Dendritic cell treated with granulocyte-macrophage colony-stimulating factor and Interleukin-4, amounts not matched to agents 40 ng/mL and 50 ng/mL, for 4 days (primary cell): ENCODE measurements at regions not wholly inside any gene's neighbourhood (a gene's known extent, or its start where the extent isn't known, plus 50 kb on each side); places are given as distances from the start of the nearest gene placed in this dataset.

ENCODE experiments used
- H3K27ac Mint-ChIP-seq: one replicate; pipeline ENCODE4 v1.8.0; 2022; ENCODE audit warnings: mild to moderate bottlenecking, mixed read lengths
- H3K27me3 Mint-ChIP-seq: one replicate; pipeline ENCODE4 v1.8.0; 2022; ENCODE audit warnings: mild to moderate bottlenecking, mixed read lengths
- H3K36me3 Mint-ChIP-seq: one replicate; pipeline ENCODE4 v1.8.0; 2022; ENCODE audit warnings: low read depth, mixed read lengths
- H3K4me1 Mint-ChIP-seq: one replicate; pipeline ENCODE4 v1.8.0; 2022; ENCODE audit warnings: low read depth, mixed read lengths
- H3K4me3 Mint-ChIP-seq: one replicate; pipeline ENCODE4 v1.8.0; 2022; ENCODE audit warnings: mild to moderate bottlenecking, moderate library complexity, mixed read lengths
- H3K9me3 Mint-ChIP-seq: one replicate; pipeline ENCODE4 v1.8.0; 2022; ENCODE audit warnings: mixed read lengths
- intact Hi-C: fragments of 100-400 bp; cut with micrococcal nuclease; formaldehyde crosslinking; loops from one replicate; pipeline ENCODE4 v1.15.0; 2022

DNA sequence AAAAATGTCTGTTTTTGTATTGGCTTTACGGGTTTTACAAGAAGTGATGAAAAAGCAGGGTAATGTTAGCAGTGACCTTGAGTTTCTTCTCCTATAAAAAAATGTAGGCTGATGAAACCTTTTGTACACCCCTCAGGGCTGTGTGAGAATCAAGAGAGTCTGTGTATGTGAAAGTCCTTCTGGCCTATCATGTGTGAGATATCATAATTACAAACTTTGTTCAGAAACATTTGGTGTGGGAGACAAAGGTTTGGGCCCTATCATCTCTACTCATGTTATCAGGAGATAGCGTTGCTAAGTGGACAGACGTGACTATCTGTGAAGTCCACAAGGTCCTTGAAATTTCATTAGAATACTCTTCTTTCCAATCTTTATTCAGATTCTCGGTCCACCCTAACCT is 170.6 kb upstream of the HAND2 start:
- H3K27me3 Mint-ChIP-seq: peaks cover 2% of the 10 kb centered on the region
- H3K9me3 Mint-ChIP-seq: no peaks in the 10 kb centered on the region
- H3K4me3 Mint-ChIP-seq: no peak overlapping the region
- intact Hi-C loops: no loop called here
- H3K4me1 Mint-ChIP-seq: no peaks in the 10 kb centered on the region
- H3K27ac Mint-ChIP-seq: no peak overlapping the region
- no peaks in the 10 kb centered on the region for H3K36me3 Mint-ChIP-seq

DNA sequence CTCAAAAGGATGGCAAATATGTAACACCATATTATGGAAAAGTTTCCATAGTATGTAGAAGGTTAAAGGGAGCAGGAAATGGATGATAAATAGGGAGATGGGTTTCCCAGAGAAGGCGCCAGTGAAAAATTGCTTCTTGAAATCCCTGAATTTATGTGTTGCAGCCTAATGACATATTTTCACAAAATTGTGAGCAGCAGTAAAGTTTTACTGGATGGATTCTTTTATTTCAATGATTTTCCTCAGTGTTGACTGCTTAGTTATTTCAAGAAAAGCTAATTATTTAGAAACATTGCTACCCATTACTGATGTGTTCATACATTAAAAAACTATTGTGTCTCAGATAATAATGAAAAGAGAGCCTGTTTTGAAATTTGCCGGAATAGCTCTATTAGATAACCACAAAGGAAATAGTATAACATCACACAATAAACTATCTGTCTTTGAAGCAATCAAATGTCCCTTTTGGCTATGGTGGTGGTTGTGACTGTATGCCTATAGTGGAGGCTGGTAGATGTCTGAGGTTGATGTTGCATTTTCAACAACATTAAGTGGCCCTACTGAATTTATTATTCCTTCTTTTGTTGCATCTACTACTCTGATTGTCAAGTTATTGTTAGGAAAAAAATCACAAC is 169.9 kb upstream of the HAND2 start:
- Mint-ChIP-seq H3K27ac (no peak overlapping the region), H3K36me3 (no peaks in the 10 kb centered on the region), H3K4me1 (no peaks in the 10 kb centered on the region), H3K9me3 (no peaks in the 10 kb centered on the region), H3K27me3 (peaks cover 2% of the 10 kb centered on the region), H3K4me3 (no peak overlapping the region)
- intact Hi-C loops: no loop called here

DNA sequence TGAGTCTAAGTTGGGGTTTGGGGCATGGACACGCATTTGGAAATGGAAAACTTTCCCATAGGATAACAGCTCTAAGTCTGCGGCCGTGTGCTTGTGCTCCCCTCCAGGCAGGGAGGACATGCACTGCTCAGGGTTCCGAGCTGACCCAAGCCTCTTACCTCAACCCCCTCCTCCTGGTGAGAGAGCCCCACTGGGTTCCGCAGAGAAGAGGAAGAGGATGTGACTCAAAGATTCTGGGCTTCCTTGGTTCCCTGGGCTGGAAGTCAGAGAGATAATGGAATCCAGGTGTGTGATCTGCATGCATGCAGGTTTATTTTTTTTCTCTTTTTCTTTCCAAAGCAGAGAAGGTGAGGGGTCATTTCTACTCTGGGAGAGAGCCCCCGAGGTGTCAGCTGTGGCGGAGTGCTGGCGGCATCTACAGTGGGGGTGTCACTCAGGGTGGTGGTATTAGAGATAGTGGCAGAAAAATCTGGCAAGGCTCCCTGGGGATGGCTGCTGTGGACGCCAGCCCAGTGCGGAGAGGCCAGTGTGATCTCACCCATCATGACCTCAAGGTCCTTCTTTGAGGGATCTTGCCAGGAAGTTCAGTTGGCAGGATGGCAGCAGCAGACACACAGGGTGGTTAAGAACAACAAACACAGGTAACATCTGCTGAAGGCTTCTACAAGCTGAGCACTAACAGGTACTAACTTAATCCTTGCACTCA is 168.7 kb upstream of the HAND2 start:
- no peak overlapping the region for H3K4me3 Mint-ChIP-seq
- no peaks in the 10 kb centered on the region for H3K36me3 Mint-ChIP-seq
- intact Hi-C loops: no loop called here
- H3K9me3 Mint-ChIP-seq: no peaks in the 10 kb centered on the region
- H3K27ac Mint-ChIP-seq: no peak overlapping the region
- H3K4me1 Mint-ChIP-seq: no peaks in the 10 kb centered on the region
- H3K27me3 Mint-ChIP-seq: peaks cover 2% of the 10 kb centered on the region

DNA sequence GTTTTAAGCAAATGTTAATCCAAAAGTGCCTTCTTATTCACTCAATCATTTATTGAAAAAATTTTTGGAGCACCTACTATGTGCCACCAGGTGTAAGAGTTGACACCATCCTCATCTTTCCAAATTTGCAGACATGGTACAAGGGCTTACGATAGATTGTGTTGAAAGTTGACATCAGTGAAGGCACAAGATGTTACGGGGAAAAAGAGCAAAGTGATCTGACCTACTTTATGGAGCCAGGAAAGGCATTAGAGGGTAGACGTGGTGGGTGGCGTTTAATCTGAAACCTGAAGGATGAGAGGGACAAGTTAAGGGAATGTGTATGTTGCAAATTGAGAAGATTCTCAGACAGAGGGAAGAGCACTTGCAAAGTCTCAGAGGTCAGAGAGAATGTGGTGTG is 167.8 kb upstream of the HAND2 start:
- no peak overlapping the region for H3K27ac Mint-ChIP-seq
- H3K9me3 Mint-ChIP-seq: no peaks in the 10 kb centered on the region
- intact Hi-C loops: no loop called here
- no peak overlapping the region for H3K4me3 Mint-ChIP-seq
- no peaks in the 10 kb centered on the region for H3K4me1 Mint-ChIP-seq
- H3K27me3 Mint-ChIP-seq: peaks cover 2% of the 10 kb centered on the region
- H3K36me3 Mint-ChIP-seq: no peaks in the 10 kb centered on the region

DNA sequence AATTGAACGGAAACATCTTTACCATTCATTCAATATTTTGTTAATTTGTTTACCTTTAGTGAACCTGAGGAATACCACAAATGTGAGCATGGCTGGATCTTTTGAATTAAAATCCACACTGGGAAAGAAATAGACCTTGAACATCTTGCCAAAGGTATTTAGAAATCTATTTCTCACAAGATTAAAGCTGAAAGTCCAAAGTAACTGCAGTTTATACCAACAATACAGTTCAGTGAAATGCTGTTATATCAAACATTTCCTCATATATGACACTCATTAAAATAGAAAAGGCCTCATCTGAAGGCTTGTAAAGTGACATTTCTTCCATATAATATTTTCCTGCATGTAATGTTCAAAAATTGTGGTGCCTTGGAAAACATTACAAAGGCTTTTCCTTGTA is 166.5 kb upstream of the HAND2 start:
- Mint-ChIP-seq H3K4me3 (no peak overlapping the region), H3K27me3 (peaks cover 2% of the 10 kb centered on the region), H3K36me3 (no peaks in the 10 kb centered on the region), H3K9me3 (no peaks in the 10 kb centered on the region), H3K4me1 (no peaks in the 10 kb centered on the region), H3K27ac (no peak overlapping the region)
- intact Hi-C loops: no loop called here

DNA sequence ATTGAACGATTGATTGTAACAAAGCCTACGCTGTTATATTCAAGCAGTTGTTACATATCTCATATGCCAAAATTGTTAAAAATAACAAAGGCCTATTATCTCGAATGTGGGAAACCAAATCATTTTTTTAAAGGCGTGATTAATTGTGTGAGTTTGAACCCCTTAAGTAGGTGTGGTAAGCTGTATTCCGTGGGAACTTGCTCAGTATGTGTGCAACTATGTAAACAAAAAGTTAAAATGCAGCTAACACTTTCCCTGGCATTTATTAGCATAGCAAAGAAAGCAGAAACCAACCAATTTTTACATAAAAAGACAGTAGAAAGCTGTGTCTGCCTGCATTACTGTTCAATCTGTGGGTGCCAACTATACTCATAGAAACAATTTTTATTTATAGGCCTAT is 166.0 kb upstream of the HAND2 start:
- Mint-ChIP-seq H3K27me3 (peaks cover 2% of the 10 kb centered on the region), H3K36me3 (no peaks in the 10 kb centered on the region), H3K4me3 (no peak overlapping the region), H3K27ac (no peak overlapping the region), H3K4me1 (no peaks in the 10 kb centered on the region), H3K9me3 (no peaks in the 10 kb centered on the region)
- intact Hi-C loops: no loop called here

DNA sequence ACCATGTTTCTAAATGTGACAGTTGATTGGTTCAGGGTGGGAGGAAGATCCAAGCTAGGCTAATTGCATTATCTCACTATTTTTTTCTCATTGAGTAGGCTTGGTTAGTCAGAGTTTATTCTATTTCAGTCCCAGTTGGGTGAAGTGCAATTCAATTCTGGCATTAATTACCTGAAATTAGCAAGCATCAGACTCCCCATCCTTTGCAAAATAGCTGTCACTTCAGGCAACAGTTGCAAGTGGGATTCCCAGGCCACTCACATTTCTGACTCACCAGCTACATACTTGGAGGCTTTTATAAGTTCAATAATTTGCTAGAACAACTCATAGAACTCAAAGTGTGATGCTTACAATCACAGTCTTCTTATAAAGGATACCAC is 155.8 kb upstream of the HAND2 start:
- no peaks in the 10 kb centered on the region for H3K4me1 Mint-ChIP-seq
- no peaks in the 10 kb centered on the region for H3K27me3 Mint-ChIP-seq
- H3K4me3 Mint-ChIP-seq: no peak overlapping the region
- intact Hi-C loops: no loop called here
- no peak overlapping the region for H3K27ac Mint-ChIP-seq
- H3K9me3 Mint-ChIP-seq: no peaks in the 10 kb centered on the region
- no peaks in the 10 kb centered on the region for H3K36me3 Mint-ChIP-seq

DNA sequence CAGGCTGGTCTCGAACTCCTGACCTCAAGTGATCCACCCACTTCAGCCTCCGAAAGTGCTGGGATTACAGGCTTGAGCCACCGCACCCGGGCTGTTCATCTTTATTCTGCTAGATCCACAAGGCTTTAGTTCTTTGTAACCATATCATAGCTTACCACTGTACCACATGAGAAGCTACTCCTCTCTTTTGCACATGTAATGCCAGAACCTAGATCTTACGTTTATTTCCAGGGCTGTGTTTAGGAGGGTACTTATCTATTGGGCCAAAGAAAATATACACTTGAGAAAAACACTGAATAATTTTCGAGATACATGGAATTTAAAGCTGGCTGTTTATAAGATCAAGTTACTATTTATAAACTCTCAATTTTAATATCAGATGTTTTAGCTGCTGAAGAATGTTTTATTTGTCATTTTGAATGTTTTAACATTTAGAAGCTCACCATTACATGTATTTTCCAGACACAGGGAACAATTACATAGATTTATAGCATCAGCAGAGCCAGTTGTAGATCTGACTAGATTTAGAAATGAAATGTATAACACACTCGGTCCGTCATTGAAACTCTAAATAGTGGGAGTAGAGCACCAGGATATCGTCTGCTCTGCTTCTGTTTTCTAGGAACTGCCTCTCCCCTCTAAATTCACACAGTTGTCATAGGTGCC is 155.3 kb upstream of the HAND2 start:
- H3K4me3 Mint-ChIP-seq: no peak overlapping the region
- no peaks in the 10 kb centered on the region for H3K27me3 Mint-ChIP-seq
- H3K4me1 Mint-ChIP-seq: no peaks in the 10 kb centered on the region
- H3K9me3 Mint-ChIP-seq: no peaks in the 10 kb centered on the region
- no peaks in the 10 kb centered on the region for H3K36me3 Mint-ChIP-seq
- H3K27ac Mint-ChIP-seq: no peak overlapping the region
- intact Hi-C loops: no loop called here

DNA sequence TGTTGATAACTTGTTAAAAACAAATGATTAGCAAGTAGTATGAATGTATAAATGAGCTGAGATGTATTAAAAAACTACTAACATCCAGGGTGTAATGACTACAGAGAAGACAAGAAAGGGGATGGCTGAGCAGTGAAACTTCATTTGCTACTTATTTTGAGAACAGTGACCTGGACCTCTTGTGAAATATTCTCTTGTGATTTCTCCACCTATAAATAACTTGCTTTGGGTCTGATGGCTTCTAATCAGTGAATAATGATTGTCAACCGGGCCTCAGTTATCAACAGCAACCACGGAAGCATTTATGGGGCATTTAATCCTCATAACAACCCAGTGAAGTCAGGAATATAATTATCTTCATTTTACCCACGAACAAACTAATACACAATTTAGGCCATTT is 154.2 kb upstream of the HAND2 start:
- Mint-ChIP-seq H3K4me3 (no peak overlapping the region), H3K27me3 (no peaks in the 10 kb centered on the region), H3K27ac (no peak overlapping the region), H3K4me1 (no peaks in the 10 kb centered on the region), H3K9me3 (no peaks in the 10 kb centered on the region), H3K36me3 (no peaks in the 10 kb centered on the region)
- intact Hi-C loops: no loop called here

DNA sequence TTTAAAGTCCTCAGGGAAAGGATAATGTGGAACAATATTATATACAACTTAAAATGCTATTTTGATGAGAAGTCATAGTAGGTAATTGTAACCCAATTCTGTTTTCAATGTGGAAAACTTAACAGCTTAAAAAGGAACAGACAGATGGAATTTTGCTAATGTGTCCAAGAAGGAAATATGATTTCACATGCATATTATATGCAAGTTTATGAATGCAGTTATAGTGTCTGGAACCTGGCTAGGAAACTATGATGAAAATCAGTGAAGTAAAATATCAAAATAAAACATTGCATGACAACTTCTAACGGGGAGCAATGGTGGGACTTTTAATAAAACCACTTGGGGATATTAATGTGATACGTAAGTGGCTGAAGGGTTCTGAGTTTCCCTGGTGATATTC is 152.6 kb upstream of the HAND2 start:
- Mint-ChIP-seq H3K4me1 (no peaks in the 10 kb centered on the region), H3K9me3 (no peaks in the 10 kb centered on the region), H3K4me3 (no peak overlapping the region), H3K36me3 (no peaks in the 10 kb centered on the region), H3K27me3 (no peaks in the 10 kb centered on the region), H3K27ac (no peak overlapping the region)
- intact Hi-C loops: no loop called here

DNA sequence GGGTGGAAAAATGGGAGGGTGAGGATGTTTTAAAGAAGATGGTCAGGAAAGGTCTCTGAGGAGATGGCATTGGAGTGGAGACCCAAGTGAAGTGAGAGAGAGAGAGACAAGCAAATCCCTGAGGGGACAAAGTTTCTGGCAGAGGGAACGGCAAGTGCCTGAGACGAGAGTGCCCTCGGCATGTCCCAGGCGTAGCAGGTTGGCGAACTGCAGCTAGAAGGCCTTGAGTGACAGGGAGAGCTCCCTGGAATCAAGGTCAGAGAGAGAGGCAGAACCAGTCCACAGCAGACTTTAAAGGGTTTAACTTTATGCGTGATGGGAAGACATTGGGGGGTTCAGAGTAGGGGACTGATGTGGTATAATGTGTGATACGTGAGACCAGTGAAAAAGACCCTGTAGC is 150.2 kb upstream of the HAND2 start:
- H3K4me1 Mint-ChIP-seq: no peaks in the 10 kb centered on the region
- no peaks in the 10 kb centered on the region for H3K27me3 Mint-ChIP-seq
- H3K9me3 Mint-ChIP-seq: no peaks in the 10 kb centered on the region
- H3K36me3 Mint-ChIP-seq: no peaks in the 10 kb centered on the region
- H3K27ac Mint-ChIP-seq: no peak overlapping the region
- intact Hi-C loops: no loop called here
- H3K4me3 Mint-ChIP-seq: no peak overlapping the region

DNA sequence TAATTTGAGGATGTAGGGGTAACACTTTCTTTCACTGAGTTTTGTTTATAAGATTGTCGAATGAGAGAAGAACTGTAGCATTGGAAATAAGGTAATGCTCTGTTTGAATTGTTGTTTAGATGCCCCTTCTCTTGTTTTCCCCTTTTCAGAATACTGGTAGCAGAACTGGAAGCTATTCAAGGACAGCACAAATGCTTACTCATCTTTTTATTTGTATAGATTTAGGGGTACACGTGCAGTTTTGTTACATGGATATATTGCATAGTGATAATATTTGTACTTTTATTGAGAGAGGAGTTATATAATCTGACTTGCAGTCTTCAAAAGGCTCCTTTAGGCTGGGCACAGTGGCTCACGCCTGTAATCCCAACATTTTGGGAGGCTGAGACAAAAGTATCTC is 145.4 kb upstream of the HAND2 start:
- no peak overlapping the region for H3K4me3 Mint-ChIP-seq
- intact Hi-C loops: no loop called here
- no peaks in the 10 kb centered on the region for H3K36me3 Mint-ChIP-seq
- no peaks in the 10 kb centered on the region for H3K4me1 Mint-ChIP-seq
- no peak overlapping the region for H3K27ac Mint-ChIP-seq
- no peaks in the 10 kb centered on the region for H3K27me3 Mint-ChIP-seq
- H3K9me3 Mint-ChIP-seq: no peaks in the 10 kb centered on the region

DNA sequence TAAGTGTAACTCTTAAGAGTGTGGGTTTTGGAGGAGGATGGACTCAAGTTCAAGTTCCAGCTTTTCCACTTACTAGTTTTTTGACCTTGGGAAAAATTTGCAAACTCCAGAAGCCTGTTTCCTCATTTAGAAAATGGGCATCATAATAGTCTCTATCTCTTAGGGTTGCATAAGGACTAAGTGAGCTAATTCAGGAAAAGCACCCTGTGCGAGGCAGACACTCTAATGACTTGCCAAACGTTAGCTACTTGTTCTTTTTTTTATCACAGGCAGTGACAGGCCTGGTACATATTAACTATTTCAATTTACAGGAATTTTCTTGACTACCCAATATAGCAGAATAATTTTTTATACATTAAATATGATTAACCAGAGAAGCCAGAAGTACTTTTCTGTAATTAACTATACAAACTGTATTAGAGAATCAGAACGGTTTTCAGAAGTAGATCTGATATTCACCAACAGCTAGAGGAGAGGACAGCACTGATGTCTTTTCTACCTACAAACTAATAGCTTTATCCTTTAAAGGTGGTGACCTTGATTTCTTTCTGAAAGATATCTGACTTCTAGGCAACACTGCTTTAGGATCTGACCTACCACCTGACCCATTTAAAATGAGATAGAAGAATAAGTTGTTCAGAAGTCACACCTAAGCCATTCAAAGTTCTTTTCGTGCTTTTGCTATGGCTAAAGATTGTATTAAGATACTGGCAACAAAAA is 139.6 kb upstream of the HAND2 start:
- intact Hi-C loops: no loop called here
- H3K36me3 Mint-ChIP-seq: no peaks in the 10 kb centered on the region
- H3K27ac Mint-ChIP-seq: no peak overlapping the region
- H3K9me3 Mint-ChIP-seq: no peaks in the 10 kb centered on the region
- H3K4me3 Mint-ChIP-seq: no peak overlapping the region
- no peaks in the 10 kb centered on the region for H3K27me3 Mint-ChIP-seq
- no peaks in the 10 kb centered on the region for H3K4me1 Mint-ChIP-seq

DNA sequence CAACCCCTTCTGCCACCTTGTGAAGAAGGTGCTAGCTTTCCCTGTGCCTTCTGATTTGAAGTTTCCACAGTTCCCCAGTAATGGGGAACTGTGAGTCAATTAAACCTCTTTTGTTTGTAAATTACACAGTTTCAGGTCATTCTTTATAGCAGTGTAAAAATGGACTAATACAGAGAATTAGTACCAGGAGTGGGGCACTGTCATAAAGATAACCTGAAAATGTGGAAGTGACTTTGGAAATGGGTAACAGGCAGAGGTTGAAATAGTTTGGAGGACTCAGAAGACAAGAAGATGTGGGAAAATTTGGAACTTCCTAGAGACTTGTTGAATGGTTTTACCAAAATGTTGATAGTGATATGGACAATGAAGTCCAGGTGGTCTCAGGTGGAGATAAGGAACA is 131.0 kb upstream of the HAND2 start:
- no peaks in the 10 kb centered on the region for H3K27me3 Mint-ChIP-seq
- H3K4me3 Mint-ChIP-seq: no peak overlapping the region
- no peaks in the 10 kb centered on the region for H3K36me3 Mint-ChIP-seq
- no peaks in the 10 kb centered on the region for H3K9me3 Mint-ChIP-seq
- H3K4me1 Mint-ChIP-seq: no peaks in the 10 kb centered on the region
- no peak overlapping the region for H3K27ac Mint-ChIP-seq
- intact Hi-C loops: no loop called here
